HL-60 (cell line): ENCODE measurements at regions not wholly inside any gene's neighbourhood (a gene's known extent, or its start where the extent isn't known, plus 50 kb on each side); places are given as distances from the start of the nearest gene placed in this dataset.

ENCODE experiments used
- DNase-seq, 2 experiments: peaks; one replicate each; pipeline ENCODE4 v3.0.0-alpha.2; 2010 to 2020; ENCODE audit warnings: low read depth in 1 of 2, low spot score in 1 of 2
- H3K27ac ChIP-seq: fragments of 250-450 bp; sonication (Bioruptor Pico); replicated peaks from 2 replicates; pipeline ENCODE4 v1.5.1; 2020; ENCODE audit warnings: mild to moderate bottlenecking, moderate library complexity
- H3K27me3 ChIP-seq: fragments of 250-450 bp; sonication (Bioruptor Pico); 2 replicates; pipeline ENCODE4 v1.5.1; 2021; ENCODE audit warnings: mild to moderate bottlenecking, moderate library complexity; ENCODE audit not compliant: insufficient read depth, poor library complexity, severe bottlenecking
- H3K4me3 ChIP-seq: replicated peaks from 2 replicates; pipeline ENCODE4 v1.5.1; 2011; ENCODE audit warnings: mild to moderate bottlenecking, control low read depth, low read length; ENCODE audit not compliant: insufficient read depth
- GABPA ChIP-seq: IDR thresholded peaks from 2 replicates; pipeline ENCODE4 v1.6.1; 2012; ENCODE audit warnings: low read depth
- POLR2AphosphoS5 ChIP-seq: IDR thresholded peaks from 2 replicates; pipeline ENCODE4 v1.6.1; 2012; ENCODE audit warnings: low read depth
- SPI1 ChIP-seq: IDR thresholded peaks from 2 replicates; pipeline ENCODE4 v1.6.1; 2012; ENCODE audit warnings: low read depth, mild to moderate bottlenecking, borderline replicate concordance
- TF ChIP-seq, protein P1 (sequence below): IDR thresholded peaks from 2 replicates; pipeline ENCODE4 v1.6.1; 2012; ENCODE audit warnings: low read depth; ENCODE audit not compliant: insufficient replicate concordance
- TF ChIP-seq, protein P2 (sequence below): IDR thresholded peaks from one replicate; pipeline ENCODE4 v1.5.1; 2011; ENCODE audit warnings: low read length, control low read depth, inconsistent platforms; ENCODE audit not compliant: insufficient read depth

DNA sequence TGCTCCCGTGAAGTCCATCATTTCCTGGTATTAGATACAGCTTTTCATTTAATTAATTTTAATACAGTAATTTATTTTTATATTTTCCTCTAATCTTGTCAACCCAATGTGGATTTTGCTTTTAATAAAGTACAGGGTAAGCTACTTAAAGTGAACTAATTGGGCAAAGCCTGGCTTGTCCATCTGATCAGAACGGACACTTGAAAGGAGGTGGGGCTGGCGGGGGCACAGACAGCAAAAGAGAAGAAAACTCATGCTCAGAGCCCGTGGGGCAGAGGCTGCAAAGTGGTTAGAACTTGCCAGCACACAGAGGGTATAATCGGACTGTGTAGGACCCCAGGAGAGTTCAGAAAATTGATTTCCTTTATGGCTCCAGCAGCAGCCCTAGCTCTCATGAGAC, 443.1 kb upstream of the MDFIC2 start:
- no peak overlapping the region for H3K4me3 ChIP-seq
- TF ChIP-seq GABPA: no peak
- TF ChIP-seq, protein P1, sequence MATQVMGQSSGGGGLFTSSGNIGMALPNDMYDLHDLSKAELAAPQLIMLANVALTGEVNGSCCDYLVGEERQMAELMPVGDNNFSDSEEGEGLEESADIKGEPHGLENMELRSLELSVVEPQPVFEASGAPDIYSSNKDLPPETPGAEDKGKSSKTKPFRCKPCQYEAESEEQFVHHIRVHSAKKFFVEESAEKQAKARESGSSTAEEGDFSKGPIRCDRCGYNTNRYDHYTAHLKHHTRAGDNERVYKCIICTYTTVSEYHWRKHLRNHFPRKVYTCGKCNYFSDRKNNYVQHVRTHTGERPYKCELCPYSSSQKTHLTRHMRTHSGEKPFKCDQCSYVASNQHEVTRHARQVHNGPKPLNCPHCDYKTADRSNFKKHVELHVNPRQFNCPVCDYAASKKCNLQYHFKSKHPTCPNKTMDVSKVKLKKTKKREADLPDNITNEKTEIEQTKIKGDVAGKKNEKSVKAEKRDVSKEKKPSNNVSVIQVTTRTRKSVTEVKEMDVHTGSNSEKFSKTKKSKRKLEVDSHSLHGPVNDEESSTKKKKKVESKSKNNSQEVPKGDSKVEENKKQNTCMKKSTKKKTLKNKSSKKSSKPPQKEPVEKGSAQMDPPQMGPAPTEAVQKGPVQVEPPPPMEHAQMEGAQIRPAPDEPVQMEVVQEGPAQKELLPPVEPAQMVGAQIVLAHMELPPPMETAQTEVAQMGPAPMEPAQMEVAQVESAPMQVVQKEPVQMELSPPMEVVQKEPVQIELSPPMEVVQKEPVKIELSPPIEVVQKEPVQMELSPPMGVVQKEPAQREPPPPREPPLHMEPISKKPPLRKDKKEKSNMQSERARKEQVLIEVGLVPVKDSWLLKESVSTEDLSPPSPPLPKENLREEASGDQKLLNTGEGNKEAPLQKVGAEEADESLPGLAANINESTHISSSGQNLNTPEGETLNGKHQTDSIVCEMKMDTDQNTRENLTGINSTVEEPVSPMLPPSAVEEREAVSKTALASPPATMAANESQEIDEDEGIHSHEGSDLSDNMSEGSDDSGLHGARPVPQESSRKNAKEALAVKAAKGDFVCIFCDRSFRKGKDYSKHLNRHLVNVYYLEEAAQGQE: no peak
- no peak for TF ChIP-seq POLR2AphosphoS5
- TF ChIP-seq, protein P2, sequence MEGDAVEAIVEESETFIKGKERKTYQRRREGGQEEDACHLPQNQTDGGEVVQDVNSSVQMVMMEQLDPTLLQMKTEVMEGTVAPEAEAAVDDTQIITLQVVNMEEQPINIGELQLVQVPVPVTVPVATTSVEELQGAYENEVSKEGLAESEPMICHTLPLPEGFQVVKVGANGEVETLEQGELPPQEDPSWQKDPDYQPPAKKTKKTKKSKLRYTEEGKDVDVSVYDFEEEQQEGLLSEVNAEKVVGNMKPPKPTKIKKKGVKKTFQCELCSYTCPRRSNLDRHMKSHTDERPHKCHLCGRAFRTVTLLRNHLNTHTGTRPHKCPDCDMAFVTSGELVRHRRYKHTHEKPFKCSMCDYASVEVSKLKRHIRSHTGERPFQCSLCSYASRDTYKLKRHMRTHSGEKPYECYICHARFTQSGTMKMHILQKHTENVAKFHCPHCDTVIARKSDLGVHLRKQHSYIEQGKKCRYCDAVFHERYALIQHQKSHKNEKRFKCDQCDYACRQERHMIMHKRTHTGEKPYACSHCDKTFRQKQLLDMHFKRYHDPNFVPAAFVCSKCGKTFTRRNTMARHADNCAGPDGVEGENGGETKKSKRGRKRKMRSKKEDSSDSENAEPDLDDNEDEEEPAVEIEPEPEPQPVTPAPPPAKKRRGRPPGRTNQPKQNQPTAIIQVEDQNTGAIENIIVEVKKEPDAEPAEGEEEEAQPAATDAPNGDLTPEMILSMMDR: no peak
- no peak for TF ChIP-seq SPI1
- H3K27me3 ChIP-seq: no peaks in the 10 kb centered on the region
- no peak for DNase-seq
- no peak overlapping the region for H3K27ac ChIP-seq

DNA sequence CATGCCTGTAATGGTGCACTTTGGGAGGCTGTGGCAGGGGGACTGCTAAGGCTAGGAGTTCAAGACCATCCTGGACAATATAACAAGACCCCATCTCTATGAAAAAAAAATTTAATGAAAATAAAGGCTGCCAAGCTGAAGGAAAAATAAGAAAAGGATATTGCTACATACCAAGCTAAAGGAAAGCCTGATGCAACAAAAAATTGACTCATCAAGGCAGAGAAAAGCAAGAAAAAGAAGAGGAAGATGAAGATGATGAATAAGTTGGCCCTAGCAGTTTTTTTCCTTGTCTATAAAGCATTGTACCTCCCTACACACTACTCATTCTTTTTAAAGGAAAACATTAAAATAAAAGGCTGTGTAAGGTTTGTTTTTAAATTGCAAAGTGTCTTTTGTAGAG, 441.9 kb upstream of the MDFIC2 start:
- TF ChIP-seq, protein P2: no peak
- TF ChIP-seq POLR2AphosphoS5 (no peak), SPI1 (no peak), GABPA (no peak)
- TF ChIP-seq, protein P1: no peak
- H3K27me3 ChIP-seq: no peaks in the 10 kb centered on the region
- H3K4me3 ChIP-seq: no peak overlapping the region
- H3K27ac ChIP-seq: no peak overlapping the region
- peak in 1 of 2 experiments; percentile 7 for DNase-seq

DNA sequence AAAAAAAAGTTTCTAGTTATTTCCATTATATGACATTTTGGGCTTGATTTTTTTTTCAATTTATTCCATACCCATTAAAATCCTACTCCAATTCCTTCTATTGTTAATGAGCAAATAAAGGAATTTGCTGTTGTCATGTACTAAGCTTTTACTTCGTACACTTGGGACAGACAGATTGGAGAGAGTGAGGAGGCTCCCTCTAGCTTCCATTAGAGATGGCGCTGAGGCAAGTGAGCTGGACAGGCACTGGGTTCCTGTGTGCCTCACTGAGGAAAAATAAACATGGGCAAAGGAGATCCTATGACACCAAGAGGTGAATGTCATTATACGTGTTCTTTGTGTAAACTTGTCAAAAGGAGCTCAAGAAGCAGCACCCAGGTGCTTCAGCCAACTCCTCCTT, 441.1 kb upstream of the MDFIC2 start:
- Histone ChIP-seq H3K27ac (no peak overlapping the region), H3K27me3 (no peaks in the 10 kb centered on the region), H3K4me3 (no peak overlapping the region)
- TF ChIP-seq, protein P2: no peak
- TF ChIP-seq, protein P1: no peak
- TF ChIP-seq GABPA: no peak
- TF ChIP-seq SPI1: no peak
- TF ChIP-seq POLR2AphosphoS5: no peak
- DNase-seq: no peak
